ENCODE measurements at regions not wholly inside any gene's neighbourhood (a gene's known extent, or its start where the extent isn't known, plus 50 kb on each side); places are given as distances from the start of the nearest gene placed in this dataset.
A peak's percentile ranks its signal among the peaks of the same experiment; 100 is the strongest.

DNA sequence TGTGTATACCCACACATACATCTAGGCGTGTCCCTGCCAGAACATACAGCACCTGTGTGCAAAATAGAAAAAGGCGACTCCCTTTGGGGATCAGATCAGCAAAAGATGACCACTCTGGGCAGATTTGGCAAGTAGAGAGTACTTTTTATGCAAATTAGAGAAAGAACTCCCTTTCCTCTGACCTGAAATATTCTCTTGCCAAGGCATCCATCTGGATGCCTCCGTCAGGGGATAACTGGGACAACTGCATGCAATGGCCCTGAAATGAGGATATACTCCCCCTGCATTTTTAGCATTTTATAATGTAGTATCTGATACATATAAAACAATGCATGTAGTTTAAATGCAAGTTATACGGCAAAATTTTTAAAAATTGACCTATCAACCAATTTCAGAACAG is 247.7 kb downstream of the ICOS start:
- TF ChIP-seq, protein P1, sequence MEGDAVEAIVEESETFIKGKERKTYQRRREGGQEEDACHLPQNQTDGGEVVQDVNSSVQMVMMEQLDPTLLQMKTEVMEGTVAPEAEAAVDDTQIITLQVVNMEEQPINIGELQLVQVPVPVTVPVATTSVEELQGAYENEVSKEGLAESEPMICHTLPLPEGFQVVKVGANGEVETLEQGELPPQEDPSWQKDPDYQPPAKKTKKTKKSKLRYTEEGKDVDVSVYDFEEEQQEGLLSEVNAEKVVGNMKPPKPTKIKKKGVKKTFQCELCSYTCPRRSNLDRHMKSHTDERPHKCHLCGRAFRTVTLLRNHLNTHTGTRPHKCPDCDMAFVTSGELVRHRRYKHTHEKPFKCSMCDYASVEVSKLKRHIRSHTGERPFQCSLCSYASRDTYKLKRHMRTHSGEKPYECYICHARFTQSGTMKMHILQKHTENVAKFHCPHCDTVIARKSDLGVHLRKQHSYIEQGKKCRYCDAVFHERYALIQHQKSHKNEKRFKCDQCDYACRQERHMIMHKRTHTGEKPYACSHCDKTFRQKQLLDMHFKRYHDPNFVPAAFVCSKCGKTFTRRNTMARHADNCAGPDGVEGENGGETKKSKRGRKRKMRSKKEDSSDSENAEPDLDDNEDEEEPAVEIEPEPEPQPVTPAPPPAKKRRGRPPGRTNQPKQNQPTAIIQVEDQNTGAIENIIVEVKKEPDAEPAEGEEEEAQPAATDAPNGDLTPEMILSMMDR (IDR thresholded peaks at IDR 0.05; ENCODE audit: low read length): no peak
- TF ChIP-seq EZH2phosphoT487 (IDR thresholded peaks at IDR 0.05; ENCODE audit: low read length) (no peak), EZH2 (optimal IDR thresholded peaks at IDR 0.05; ENCODE audit: low read depth, low read length) (no peak)

DNA sequence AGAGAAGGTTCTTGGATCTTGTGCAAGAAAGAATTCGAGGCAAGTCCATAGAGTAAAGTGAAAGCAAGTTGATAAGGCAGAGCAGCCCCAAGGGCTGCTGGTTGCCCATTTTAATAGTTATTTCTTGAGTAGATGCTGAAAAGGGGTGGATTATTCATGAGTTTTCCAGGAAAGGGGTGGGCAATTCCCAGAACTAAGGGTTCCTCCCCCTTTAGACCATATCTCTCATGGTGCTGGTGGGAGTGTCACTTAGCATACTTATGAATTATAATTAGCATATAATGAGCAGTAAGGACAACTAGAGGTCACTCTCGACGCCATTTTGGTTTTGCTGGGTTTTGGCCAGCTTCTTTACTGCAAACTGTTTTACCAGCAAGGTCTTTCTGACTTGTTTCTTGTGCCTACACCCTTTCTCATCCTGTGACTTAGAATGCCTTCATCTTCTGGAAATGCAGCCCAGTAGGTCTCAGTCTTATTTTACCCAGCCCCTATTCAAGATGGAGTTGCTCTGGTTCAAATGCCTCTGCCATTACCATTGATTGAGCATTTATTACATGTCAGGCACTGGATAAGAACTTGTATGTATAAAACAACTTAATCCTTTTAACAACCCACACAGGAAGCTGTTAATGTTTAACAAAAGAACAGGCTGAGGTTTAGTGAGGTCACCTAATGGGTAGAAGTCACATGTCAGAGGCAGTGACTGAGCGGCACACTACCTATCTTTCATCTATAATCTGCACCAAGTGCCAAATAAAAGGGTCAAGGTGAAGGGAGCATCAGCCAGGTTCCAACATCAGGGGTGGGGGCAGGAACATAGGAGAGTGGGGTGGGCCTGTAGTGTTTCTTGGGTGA is 250.9 kb downstream of the ICOS start:
- Histone ChIP-seq H3K9ac (ENCODE audit: low read length) (no peak overlapping the region), H3F3A (ENCODE audit: insufficient read depth, low read length) (no peaks in the 10 kb centered on the region), H3K4me2 (ENCODE audit: low read depth, low read length) (no peak overlapping the region), H4K20me1 (ENCODE audit: insufficient read depth, low read length) (no peaks in the 10 kb centered on the region), H3K9me3 (replicated peaks; ENCODE audit: insufficient read depth, low read length) (no peaks in the 10 kb centered on the region), H3K27ac (ENCODE audit: low read length) (no peak overlapping the region), H3K4me3 (ENCODE audit: low read length) (no peak overlapping the region), H3K4me1 (ENCODE audit: low read length) (no peaks in the 10 kb centered on the region), H2AFZ (ENCODE audit: low read length) (peak overlapping the region; percentile 47; the same call in 1 of the 2 replicates), H3K36me3 (replicated peaks; ENCODE audit: insufficient read depth, low read length) (no peaks in the 10 kb centered on the region), H3K9me2 (replicated peaks; ENCODE audit: insufficient read depth, low read length) (no peaks in the 10 kb centered on the region), H3K79me2 (ENCODE audit: low read length) (no peaks in the 10 kb centered on the region), H3K27me3 (replicated peaks; ENCODE audit: insufficient read depth, low read length) (no peaks in the 10 kb centered on the region)
- DNase-seq: no peak
- TF ChIP-seq EZH2phosphoT487 (IDR thresholded peaks at IDR 0.05; ENCODE audit: low read length): no peak
- TF ChIP-seq EZH2 (optimal IDR thresholded peaks at IDR 0.05; ENCODE audit: low read depth, low read length): no peak
- TF ChIP-seq, protein P1 (IDR thresholded peaks at IDR 0.05; ENCODE audit: low read length): no peak

More for the DNA sequence above, 247.7 kb downstream of the ICOS start:
- Histone ChIP-seq H3K27ac (ENCODE audit: low read length) (no peak overlapping the region), H3K9ac (ENCODE audit: low read length) (no peak overlapping the region), H3K27me3 (replicated peaks; ENCODE audit: insufficient read depth, low read length) (no peaks in the 10 kb centered on the region), H3K9me3 (replicated peaks; ENCODE audit: insufficient read depth, low read length) (no peaks in the 10 kb centered on the region), H3F3A (ENCODE audit: insufficient read depth, low read length) (no peaks in the 10 kb centered on the region), H3K79me2 (ENCODE audit: low read length) (no peaks in the 10 kb centered on the region), H3K4me1 (ENCODE audit: low read length) (no peaks in the 10 kb centered on the region), H2AFZ (ENCODE audit: low read length) (no peak overlapping the region), H3K4me3 (ENCODE audit: low read length) (no peak overlapping the region), H3K4me2 (ENCODE audit: low read depth, low read length) (no peak overlapping the region), H3K36me3 (replicated peaks; ENCODE audit: insufficient read depth, low read length) (no peaks in the 10 kb centered on the region), H3K9me2 (replicated peaks; ENCODE audit: insufficient read depth, low read length) (no peaks in the 10 kb centered on the region), H4K20me1 (ENCODE audit: insufficient read depth, low read length) (no peaks in the 10 kb centered on the region)
- DNase-seq: no peak

DNA sequence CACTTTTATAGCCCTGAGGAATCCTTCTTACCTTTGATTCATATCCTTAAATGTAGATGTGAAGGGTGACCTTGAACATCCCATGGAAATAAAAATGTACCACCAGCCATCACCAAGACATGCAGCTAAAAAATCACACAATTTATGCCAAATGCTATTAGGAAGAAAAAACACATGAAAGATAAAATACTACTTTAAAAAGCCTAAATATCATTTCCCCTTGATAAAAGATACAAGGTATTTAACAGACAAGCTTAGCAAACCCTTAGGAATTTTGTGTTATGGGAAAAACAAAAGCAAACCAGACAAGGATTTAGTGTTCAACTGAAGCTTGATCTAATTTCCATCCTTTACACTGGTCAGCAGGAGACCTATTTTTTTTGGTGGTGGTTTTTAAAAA is 255.0 kb downstream of the ICOS start:
- no peak for DNase-seq
- Histone ChIP-seq H3F3A (ENCODE audit: insufficient read depth, low read length) (no peaks in the 10 kb centered on the region), H3K9me2 (replicated peaks; ENCODE audit: insufficient read depth, low read length) (no peaks in the 10 kb centered on the region), H3K27ac (ENCODE audit: low read length) (no peak overlapping the region), H3K79me2 (ENCODE audit: low read length) (no peaks in the 10 kb centered on the region), H3K9ac (ENCODE audit: low read length) (no peak overlapping the region), H3K4me2 (ENCODE audit: low read depth, low read length) (no peak overlapping the region), H3K36me3 (replicated peaks; ENCODE audit: insufficient read depth, low read length) (no peaks in the 10 kb centered on the region), H3K4me1 (ENCODE audit: low read length) (no peaks in the 10 kb centered on the region), H2AFZ (ENCODE audit: low read length) (no peak overlapping the region), H4K20me1 (ENCODE audit: insufficient read depth, low read length) (no peaks in the 10 kb centered on the region), H3K27me3 (replicated peaks; ENCODE audit: insufficient read depth, low read length) (no peaks in the 10 kb centered on the region), H3K9me3 (replicated peaks; ENCODE audit: insufficient read depth, low read length) (no peaks in the 10 kb centered on the region), H3K4me3 (ENCODE audit: low read length) (no peak overlapping the region)
- TF ChIP-seq EZH2phosphoT487 (IDR thresholded peaks at IDR 0.05; ENCODE audit: low read length): no peak
- TF ChIP-seq EZH2 (optimal IDR thresholded peaks at IDR 0.05; ENCODE audit: low read depth, low read length): no peak
- TF ChIP-seq, protein P1 (IDR thresholded peaks at IDR 0.05; ENCODE audit: low read length): no peak
